Fibroblast of skin of scalp (primary cell): ENCODE measurements at regions not wholly inside any gene's neighbourhood (a gene's known extent, or its start where the extent isn't known, plus 50 kb on each side); places are given as distances from the start of the nearest gene placed in this dataset.

ENCODE experiments used
- DNase-seq: peaks from one replicate; pipeline ENCODE4 v3.0.0-alpha.2; 2013

- no peak for DNase-seq
Observed at GRCh38 chr9:134502266-134502791, 139.3 kb upstream of the COL5A1 start.

- DNase-seq = peak; percentile 99
Observed at GRCh38 chr9:134502809-134503211, 138.8 kb upstream of the COL5A1 start.

- peak; percentile 27 for DNase-seq
Observed at GRCh38 chr9:134503301-134504105, 138.1 kb upstream of the COL5A1 start.

- DNase-seq = no peak
Observed at GRCh38 chr9:134504106-134504385, 137.6 kb upstream of the COL5A1 start.

GRCh38 chr9:134505032-134505431 lies 136.6 kb upstream of the COL5A1 start:
- no peak for DNase-seq

- DNase-seq = no peak
Observed at GRCh38 chr9:134509281-134509680, 132.3 kb upstream of the COL5A1 start.

GRCh38 chr9:134509817-134510216 lies 131.8 kb upstream of the COL5A1 start:
- no peak for DNase-seq

GRCh38 chr9:134514503-134514902 lies 127.1 kb upstream of the COL5A1 start:
- no peak for DNase-seq

- DNase-seq = no peak
Observed at GRCh38 chr9:134515026-134515821, 126.4 kb upstream of the COL5A1 start.

GRCh38 chr9:134516464-134516863 lies 125.1 kb upstream of the COL5A1 start:
- DNase-seq = no peak

GRCh38 chr9:134517069-134517680 lies 124.4 kb upstream of the COL5A1 start:
- no peak for DNase-seq

- DNase-seq = peak; percentile 78
Observed at GRCh38 chr9:134518004-134518606, 123.5 kb upstream of the COL5A1 start.

GRCh38 chr9:134519375-134520070 lies 122.1 kb upstream of the COL5A1 start:
- no peak for DNase-seq

- no peak for DNase-seq
Observed at GRCh38 chr9:134521817-134522501, 119.6 kb upstream of the COL5A1 start.

GRCh38 chr9:134522502-134522848 lies 119.1 kb upstream of the COL5A1 start:
- no peak for DNase-seq

GRCh38 chr9:134522976-134523375 lies 118.6 kb upstream of the COL5A1 start:
- no peak for DNase-seq

- DNase-seq = no peak
Observed at GRCh38 chr9:134525070-134525815, 116.4 kb upstream of the COL5A1 start.

GRCh38 chr9:134525841-134526583 lies 115.6 kb upstream of the COL5A1 start:
- DNase-seq = peak; percentile 75

GRCh38 chr9:134526584-134527477 lies 114.8 kb upstream of the COL5A1 start:
- DNase-seq = no peak
